ENCODE measurements at regions not wholly inside any gene's neighbourhood (a gene's known extent, or its start where the extent isn't known, plus 50 kb on each side); places are given as distances from the start of the nearest gene placed in this dataset.

- no peak overlapping the region for H3K4me3 Mint-ChIP-seq
- no peaks in the 10 kb centered on the region for H3K36me3 Mint-ChIP-seq (ENCODE audit: low read depth)
- H3K27ac Mint-ChIP-seq = no peak overlapping the region
- peaks cover 10% of the 10 kb centered on the region for H3K27me3 Mint-ChIP-seq
- peaks cover 5% of the 10 kb centered on the region for H3K9me3 Mint-ChIP-seq
- no peaks in the 10 kb centered on the region for H3K4me1 Mint-ChIP-seq (ENCODE audit: low read depth)
Observed at GRCh38 chr20:58584881-58585752, 66.0 kb upstream of the STX16 start.

- no peaks in the 10 kb centered on the region for H3K4me1 Mint-ChIP-seq (ENCODE audit: low read depth)
- no peak overlapping the region for H3K27ac Mint-ChIP-seq
- no peak overlapping the region for H3K4me3 Mint-ChIP-seq
- no peaks in the 10 kb centered on the region for H3K36me3 Mint-ChIP-seq (ENCODE audit: low read depth)
- peaks cover 5% of the 10 kb centered on the region for H3K9me3 Mint-ChIP-seq
- peaks cover 7% of the 10 kb centered on the region for H3K27me3 Mint-ChIP-seq
Observed at GRCh38 chr20:58584051-58584824, 66.8 kb upstream of the STX16 start.

DNA sequence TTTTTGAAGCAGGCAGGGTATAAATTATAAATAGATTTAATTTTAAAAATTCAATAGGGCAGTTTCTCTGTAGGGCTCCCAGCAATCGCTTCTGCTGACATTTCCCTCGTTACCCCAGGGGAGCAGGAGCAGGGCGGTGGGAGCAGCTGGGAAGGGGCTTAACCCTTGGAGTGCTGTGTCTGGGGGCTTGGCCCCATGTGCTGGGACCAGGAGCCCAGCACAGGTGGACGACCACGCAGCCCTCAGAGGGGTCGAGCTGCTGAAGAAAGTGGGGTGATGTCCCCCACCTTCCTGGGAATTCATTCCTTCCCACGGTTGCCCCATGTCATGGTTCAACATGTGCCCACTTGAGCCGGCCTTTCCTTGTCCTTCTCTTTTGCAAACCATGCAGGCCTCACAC is 67.5 kb upstream of the STX16 start:
- peaks cover 4% of the 10 kb centered on the region for H3K27me3 Mint-ChIP-seq
- peaks cover 5% of the 10 kb centered on the region for H3K9me3 Mint-ChIP-seq
- no peaks in the 10 kb centered on the region for H3K4me1 Mint-ChIP-seq (ENCODE audit: low read depth)
- no peaks in the 10 kb centered on the region for H3K36me3 Mint-ChIP-seq (ENCODE audit: low read depth)
- H3K27ac Mint-ChIP-seq = no peak overlapping the region
- H3K4me3 Mint-ChIP-seq = no peak overlapping the region

- Mint-ChIP-seq H3K4me3 (no peak overlapping the region), H3K27me3 (peaks cover 6% of the 10 kb centered on the region), H3K36me3 (ENCODE audit: low read depth) (no peaks in the 10 kb centered on the region), H3K27ac (no peak overlapping the region), H3K4me1 (ENCODE audit: low read depth) (no peaks in the 10 kb centered on the region), H3K9me3 (peaks cover 5% of the 10 kb centered on the region)
Observed at GRCh38 chr20:58583176-58583575, 67.9 kb upstream of the STX16 start.

DNA sequence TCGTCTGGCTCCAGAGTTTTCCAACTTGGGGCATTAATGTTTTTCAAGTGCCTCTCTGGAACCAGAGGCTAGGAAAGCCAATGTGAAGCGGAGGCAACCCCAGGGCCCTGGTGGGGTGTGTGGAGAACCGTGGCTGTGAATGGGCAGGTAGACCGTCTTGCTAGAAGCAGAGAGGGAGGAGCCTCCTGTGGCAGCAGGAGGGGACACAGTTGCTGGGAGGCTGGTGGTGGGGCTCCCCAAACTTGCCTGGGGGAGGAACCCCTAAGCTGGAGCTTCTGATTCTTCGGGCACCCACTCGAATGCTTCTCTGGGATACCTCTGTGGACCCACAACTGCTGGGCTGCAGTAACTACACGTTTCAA is 65.3 kb upstream of the APCDD1L start:
- Mint-ChIP-seq H3K27ac (no peak overlapping the region), H3K27me3 (peaks cover 7% of the 10 kb centered on the region), H3K4me1 (ENCODE audit: low read depth) (no peaks in the 10 kb centered on the region), H3K36me3 (ENCODE audit: low read depth) (no peaks in the 10 kb centered on the region), H3K9me3 (peaks cover 5% of the 10 kb centered on the region), H3K4me3 (no peak overlapping the region)

GRCh38 chr20:58579819-58580473 is 64.7 kb upstream of the APCDD1L start:
- Mint-ChIP-seq H3K36me3 (ENCODE audit: low read depth) (no peaks in the 10 kb centered on the region), H3K4me3 (no peak overlapping the region), H3K27me3 (peaks cover 7% of the 10 kb centered on the region), H3K27ac (no peak overlapping the region), H3K9me3 (peaks cover 5% of the 10 kb centered on the region), H3K4me1 (ENCODE audit: low read depth) (no peaks in the 10 kb centered on the region)

DNA sequence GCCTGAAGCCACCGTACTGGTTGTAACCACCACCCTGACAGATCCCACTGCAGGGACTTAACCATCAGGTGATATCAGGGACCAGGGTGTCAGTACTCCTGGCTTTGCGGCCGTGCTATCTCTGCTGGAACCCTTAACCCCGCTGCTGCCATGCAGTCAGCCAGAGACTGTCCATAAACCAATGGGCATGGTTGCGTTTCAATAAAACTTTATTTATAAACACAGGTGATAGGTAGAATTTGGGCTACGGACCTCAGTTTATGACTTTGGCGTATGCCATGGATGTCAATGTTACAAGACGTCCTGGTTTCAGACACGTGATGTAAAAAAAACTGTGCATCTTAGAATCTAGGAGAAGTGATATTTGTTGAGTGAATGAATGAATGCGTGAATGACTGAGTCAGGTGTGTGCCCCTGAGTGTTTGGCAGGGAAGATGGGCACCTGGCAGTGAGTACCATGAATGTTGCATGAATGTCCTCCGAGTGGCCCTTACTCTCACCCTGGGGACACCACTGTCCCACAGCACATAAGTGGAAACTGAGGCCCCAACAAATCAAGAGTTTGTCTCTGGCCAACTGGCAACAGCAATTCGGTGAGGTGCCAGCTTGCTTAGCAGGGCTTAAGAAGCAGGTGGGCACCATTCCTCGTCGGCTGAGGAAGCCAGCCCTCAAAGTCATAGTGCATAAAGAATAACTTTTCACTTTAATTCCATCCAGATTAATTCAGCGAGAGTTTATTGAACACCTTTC is 64.0 kb upstream of the APCDD1L start:
- Mint-ChIP-seq H3K9me3 (peaks cover 5% of the 10 kb centered on the region), H3K36me3 (ENCODE audit: low read depth) (no peaks in the 10 kb centered on the region), H3K4me3 (no peak overlapping the region), H3K27me3 (peaks cover 7% of the 10 kb centered on the region), H3K27ac (no peak overlapping the region), H3K4me1 (ENCODE audit: low read depth) (no peaks in the 10 kb centered on the region)

GRCh38 chr20:58577871-58578598 is 62.8 kb upstream of the APCDD1L start:
- Mint-ChIP-seq H3K4me1 (ENCODE audit: low read depth) (no peaks in the 10 kb centered on the region), H3K27ac (no peak overlapping the region), H3K9me3 (peaks cover 4% of the 10 kb centered on the region), H3K36me3 (ENCODE audit: low read depth) (no peaks in the 10 kb centered on the region), H3K27me3 (peaks cover 7% of the 10 kb centered on the region), H3K4me3 (no peak overlapping the region)

GRCh38 chr20:58577139-58577806 is 62.1 kb upstream of the APCDD1L start:
- H3K4me1 Mint-ChIP-seq (ENCODE audit: low read depth) = no peaks in the 10 kb centered on the region
- H3K4me3 Mint-ChIP-seq = no peak overlapping the region
- H3K9me3 Mint-ChIP-seq = no peaks in the 10 kb centered on the region
- H3K36me3 Mint-ChIP-seq (ENCODE audit: low read depth) = no peaks in the 10 kb centered on the region
- peaks cover 7% of the 10 kb centered on the region for H3K27me3 Mint-ChIP-seq
- H3K27ac Mint-ChIP-seq = no peak overlapping the region

- H3K4me1 Mint-ChIP-seq (ENCODE audit: low read depth) = no peaks in the 10 kb centered on the region
- H3K4me3 Mint-ChIP-seq = no peak overlapping the region
- H3K9me3 Mint-ChIP-seq = no peaks in the 10 kb centered on the region
- peaks cover 7% of the 10 kb centered on the region for H3K27me3 Mint-ChIP-seq
- no peaks in the 10 kb centered on the region for H3K36me3 Mint-ChIP-seq (ENCODE audit: low read depth)
- H3K27ac Mint-ChIP-seq = no peak overlapping the region
Observed at GRCh38 chr20:58576603-58576970, 61.4 kb upstream of the APCDD1L start.

GRCh38 chr20:58575776-58576602 is 60.8 kb upstream of the APCDD1L start:
- H3K27me3 Mint-ChIP-seq = peaks cover 7% of the 10 kb centered on the region
- H3K4me3 Mint-ChIP-seq = no peak overlapping the region
- no peak overlapping the region for H3K27ac Mint-ChIP-seq
- no peaks in the 10 kb centered on the region for H3K9me3 Mint-ChIP-seq
- no peaks in the 10 kb centered on the region for H3K36me3 Mint-ChIP-seq (ENCODE audit: low read depth)
- no peaks in the 10 kb centered on the region for H3K4me1 Mint-ChIP-seq (ENCODE audit: low read depth)

DNA sequence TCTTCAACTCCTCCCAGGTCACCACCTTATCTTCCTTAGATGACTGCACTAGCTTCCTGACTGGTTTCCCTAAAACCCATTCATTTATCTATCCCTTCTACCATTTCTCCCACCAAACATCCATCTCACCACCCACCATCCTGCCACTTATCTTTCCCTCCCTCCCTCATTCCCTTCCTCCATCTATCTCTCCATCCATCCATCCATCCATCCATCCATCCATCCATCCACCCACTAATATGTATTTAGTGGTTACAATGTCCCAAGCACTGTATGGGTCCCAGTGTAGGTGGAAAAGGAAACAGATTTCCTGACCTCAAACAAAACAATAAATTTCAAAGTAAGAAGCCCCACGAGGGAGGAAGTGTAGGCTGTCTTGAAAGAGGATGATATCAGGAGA is 59.3 kb upstream of the APCDD1L start:
- Mint-ChIP-seq H3K4me1 (ENCODE audit: low read depth) (no peaks in the 10 kb centered on the region), H3K4me3 (no peak overlapping the region), H3K27ac (peak overlapping the region; percentile 14), H3K27me3 (peaks cover 7% of the 10 kb centered on the region), H3K9me3 (no peaks in the 10 kb centered on the region), H3K36me3 (ENCODE audit: low read depth) (no peaks in the 10 kb centered on the region)

DNA sequence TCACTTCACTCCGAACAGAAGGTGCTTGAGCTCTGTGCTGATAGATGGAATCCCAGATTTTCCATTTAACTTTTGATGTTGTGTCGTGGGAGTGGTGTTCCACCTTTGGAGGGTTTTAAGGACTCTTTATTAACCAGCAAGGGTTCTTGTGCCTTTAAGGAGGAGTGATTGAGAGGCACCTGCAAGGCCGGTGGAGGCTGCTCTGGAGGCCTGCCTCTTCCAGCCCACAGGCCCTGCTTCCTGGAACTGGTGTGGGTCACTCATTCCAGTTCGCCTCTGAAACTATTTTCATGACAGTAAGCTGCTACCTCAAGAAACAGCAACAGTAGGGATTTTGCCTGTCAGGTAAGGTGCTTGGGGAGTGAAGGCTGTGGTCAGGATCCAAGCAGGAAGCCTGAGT is 58.8 kb upstream of the APCDD1L start:
- H3K27me3 Mint-ChIP-seq = peaks cover 7% of the 10 kb centered on the region
- H3K4me3 Mint-ChIP-seq = no peak overlapping the region
- no peak overlapping the region for H3K27ac Mint-ChIP-seq

More for the DNA sequence above, 58.8 kb upstream of the APCDD1L start:
- no peaks in the 10 kb centered on the region for H3K36me3 Mint-ChIP-seq (ENCODE audit: low read depth)
- no peaks in the 10 kb centered on the region for H3K4me1 Mint-ChIP-seq (ENCODE audit: low read depth)
- no peaks in the 10 kb centered on the region for H3K9me3 Mint-ChIP-seq
